ENCODE measurements at regions not wholly inside any gene's neighbourhood (a gene's known extent, or its start where the extent isn't known, plus 50 kb on each side); places are given as distances from the start of the nearest gene placed in this dataset.

- TF ChIP-seq CTCF (optimal IDR thresholded peaks at IDR 0.05 in 1 of 3, IDR thresholded peaks at IDR 0.05 in 1 of 3, conservative IDR thresholded peaks at IDR 0.05 in 1 of 3; ENCODE audit: extremely low read depth in 1 of 3, insufficient read depth in 2 of 3, low read length in 3 of 3) (no peak), EZH2 (IDR thresholded peaks at IDR 0.05; ENCODE audit: low read length) (no peak)
These were observed 123.1 kb upstream of the RASSF8 start for GRCh38 chr12:25835385-25835784.
